ENCODE measurements at regions not wholly inside any gene's neighbourhood (a gene's known extent, or its start where the extent isn't known, plus 50 kb on each side); places are given as distances from the start of the nearest gene placed in this dataset.

DNA sequence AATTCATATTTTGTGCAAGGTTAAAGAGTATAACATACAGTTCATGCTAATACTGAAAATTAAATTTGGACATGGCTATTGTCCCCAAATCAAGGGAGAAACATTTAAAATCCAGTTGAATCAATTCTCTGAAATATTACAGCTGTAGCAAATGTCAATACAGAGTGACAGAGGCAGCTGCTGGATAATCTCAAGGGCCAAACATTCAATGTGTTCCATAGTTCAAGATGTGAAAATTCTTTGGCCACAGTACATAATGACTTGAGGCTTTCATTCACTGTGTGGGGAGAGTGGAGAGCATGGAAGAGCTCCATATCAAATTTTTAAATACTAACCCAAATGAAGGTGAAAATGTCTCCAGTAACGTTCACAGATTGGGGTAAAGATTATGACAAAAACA, 1192.8 kb upstream of the CADM2 start:
- no peak for DNase-seq

DNA sequence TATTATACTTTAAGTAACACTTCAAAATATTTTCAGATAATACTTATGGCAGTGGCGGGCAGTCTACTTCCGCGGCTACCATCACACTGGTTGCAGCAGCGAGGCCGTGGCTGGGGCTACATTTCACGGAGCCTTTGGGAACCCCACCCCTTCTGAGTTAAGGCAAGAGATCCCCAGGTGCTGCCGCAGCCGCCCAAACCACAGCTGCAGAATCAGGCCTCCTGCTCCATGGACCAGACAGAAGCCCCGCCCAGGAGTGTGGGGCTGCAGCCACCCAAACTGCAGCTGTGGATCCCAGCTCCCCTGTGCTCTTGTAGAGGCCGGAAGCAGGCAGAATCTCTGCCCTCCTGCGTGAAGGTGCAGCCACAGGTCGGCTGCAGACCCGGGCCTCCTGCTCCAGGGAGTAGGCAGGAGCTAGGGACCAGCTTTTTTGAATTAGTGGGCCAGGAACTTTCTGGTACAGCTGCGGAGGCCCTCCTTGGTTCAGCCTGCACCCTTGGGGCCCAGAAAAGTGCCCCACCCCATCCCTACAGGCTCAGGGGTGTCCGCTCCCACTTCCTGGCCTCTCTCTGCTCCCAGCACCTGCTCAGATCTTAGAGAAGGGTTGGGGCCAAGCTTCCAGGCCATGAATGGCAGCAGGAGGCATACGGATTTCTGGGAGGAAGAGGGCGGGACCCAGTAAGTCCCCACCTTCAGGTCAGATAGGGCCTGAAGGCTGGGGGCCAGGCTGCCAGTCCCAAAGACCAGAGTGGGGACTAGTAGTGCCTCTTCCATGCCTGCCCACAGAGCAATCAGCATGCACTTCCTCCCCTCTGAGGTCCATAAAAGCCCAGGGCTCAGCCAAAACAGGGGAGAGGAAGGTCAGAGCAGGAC, 1188.8 kb upstream of the CADM2 start:
- no peak for DNase-seq

DNA sequence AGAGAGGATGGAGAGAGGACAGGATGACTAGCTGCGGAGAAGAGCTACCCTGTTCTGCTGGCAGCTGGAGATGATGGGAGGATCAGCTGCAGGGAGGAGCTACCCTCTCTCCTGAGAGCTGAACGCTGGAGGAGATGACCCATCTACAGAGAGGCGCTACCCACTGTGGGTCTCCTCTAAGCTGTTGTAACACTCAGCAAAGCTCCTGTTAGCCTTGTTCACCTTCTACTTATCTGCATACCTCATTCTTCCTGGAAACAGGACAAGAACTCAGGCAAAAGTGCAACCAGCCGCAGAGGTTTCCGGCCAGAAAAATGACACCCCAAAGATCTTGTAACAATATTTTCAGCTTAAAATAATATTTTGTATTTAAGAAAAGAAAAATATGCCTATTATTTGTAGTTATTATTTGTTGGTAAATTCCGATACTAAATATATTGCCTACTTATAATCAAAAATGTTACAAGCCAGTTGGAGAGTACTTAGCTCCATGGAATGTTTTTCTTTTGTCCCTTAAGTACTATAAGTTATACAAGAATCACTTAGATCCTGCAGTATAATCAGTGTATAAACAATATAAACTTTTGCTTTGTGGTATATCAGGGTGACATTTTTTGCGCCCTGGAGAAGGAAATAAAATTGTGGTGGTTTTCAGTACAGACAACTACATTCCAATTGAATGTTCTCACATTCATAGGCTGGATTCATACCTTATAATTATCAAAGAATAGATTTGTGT, 1188.0 kb upstream of the CADM2 start:
- no peak for DNase-seq

DNA sequence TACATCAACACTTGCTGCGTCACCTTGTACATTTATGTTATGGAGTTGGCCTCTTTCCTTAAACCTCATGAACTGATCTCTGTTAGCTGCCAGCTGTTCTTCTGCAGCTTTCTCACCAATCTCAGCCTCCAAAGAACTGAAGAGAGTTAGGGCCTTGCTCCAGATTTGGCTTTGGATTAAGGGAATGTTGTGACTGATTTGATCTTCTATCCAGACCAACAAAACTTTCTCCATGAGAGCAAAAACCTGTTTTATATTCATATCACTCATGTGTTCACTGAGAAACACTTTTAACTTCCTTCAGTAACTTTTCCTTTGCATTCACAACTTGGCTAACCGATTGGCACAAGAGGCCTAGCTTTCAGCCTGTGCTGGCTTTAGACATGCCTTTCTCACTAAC, 1156.0 kb upstream of the CADM2 start:
- no peak for DNase-seq

DNA sequence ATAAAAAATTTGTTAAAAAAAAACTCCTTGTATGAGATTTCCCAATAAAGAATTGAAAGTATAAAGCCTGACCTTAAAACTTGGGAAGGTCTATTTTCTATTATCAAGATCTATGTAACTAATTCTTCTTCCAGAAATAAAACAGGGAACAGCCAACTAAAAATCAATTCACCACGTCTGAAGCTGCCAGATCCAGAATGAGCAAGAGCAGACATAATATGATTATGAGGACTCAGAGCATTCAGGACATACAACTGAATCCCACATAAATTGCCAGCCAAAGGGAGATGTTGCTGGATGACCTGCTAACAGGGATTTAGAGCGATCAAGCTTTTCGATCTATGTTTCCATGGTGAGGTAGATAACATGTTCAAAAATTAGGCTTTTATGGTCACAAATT, 1151.3 kb upstream of the CADM2 start:
- DNase-seq, result no peak

DNA sequence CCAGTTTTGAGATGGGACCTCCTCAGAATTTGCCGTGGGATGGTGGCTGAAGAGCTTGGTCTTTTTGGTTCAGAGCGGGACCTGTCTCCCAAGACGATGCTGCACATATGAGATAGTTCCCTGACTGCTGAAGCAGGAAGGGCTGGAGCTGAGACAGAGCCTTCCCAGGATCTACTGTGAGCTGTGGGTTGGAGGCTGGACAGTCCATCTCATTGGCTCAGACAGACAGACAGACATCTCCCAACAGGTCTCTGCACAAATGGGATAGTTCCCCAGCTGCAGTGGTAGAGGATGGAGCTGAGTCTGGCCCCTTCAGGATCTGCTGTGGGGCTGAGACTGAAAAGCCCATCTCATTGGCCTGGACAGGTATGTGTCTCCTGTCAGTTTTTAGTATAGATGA, 1145.6 kb upstream of the CADM2 start:
- no peak for DNase-seq

DNA sequence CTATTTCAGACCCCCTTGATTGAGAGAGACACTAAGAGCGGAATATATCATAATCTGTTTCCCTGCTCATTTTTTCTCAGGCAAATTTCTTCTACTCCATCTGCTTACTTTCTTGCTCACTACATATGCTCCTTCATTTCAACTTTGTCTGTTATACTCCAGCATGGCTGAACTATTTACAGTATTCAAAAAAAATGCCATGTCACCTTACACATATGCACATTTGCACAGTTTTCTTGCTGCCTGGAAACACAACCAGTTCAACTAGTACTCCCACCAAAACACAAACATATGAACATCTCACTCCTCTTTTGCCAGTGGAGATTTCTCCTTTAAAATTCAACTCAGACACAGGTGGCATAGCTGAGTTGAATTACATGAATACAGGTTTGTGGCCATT, 1142.1 kb upstream of the CADM2 start:
- DNase-seq, result no peak

DNA sequence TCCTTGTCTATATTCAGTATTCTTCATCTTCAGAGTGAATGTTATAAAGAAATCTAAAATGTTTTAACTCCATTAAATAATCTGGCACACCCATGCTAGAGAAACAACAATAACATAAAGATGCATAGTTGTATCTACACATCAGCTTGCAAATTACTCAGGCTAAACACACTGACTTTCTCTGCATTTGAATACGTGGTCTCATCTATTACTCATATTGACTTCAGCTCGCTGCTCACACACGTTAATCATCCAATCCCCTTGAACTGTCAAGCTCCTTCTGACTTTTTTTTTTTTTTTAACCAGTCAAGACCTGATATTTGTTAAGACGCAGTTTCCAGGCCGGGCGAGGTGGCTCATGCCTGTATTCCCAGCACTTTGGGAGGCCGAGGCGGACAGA, 1137.3 kb upstream of the CADM2 start:
- DNase-seq, result no peak

DNA sequence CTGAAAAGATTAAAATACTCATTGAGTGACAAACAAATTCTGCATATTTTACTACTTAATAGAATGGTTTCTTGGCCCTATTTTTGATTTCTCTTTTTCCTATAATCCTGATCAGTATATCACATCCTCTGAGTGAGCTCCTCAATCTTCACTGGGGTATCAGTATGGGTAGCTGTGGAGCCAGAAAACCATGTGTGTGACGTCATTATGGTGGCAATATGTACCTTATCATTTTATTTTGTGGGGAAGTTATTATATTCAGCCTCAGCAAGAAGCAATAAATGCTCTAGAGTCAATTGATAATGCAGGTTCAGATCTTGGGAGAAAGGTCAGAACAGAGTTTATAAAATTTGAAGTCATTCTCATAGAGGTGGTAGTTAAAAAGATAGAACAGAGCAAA, 1135.7 kb upstream of the CADM2 start:
- no peak for DNase-seq

DNA sequence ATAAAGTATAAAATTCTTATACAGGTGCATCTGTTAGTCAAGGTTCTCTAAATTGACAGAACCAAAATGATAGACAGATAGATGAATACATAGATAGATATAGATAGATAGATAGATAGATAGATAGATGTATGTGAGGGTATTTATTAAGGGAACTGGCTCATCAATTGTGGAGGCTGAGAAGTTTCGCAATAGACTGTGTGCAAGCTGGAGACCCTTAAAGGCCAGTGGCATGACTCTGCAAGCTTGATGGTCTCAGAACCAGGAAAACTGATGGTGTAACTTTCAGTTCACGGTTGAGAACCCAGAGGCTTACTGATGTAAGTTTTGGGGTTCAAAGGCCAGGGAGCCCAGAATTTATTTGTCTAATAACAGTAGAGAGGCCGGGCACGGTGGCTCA, 1123.7 kb upstream of the CADM2 start:
- no peak for DNase-seq

DNA sequence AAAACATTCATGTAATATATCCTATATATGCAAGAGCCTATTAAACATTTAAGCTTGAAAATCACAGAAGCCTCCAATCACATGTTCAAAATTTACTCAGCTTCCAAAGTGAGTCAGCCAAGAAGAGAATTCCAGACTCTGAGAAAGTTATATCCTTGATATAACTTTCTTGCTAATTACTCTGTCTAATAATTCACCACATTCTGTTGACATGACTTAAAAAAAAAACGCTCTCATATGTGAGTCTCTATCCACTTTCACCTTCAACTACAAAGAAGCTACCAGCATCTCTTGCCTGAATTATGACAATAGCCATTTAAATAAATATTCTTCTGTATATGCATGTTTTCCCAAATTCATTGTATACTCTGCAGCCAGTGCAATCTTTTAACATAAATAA, 1116.3 kb upstream of the CADM2 start:
- DNase-seq, result no peak

DNA sequence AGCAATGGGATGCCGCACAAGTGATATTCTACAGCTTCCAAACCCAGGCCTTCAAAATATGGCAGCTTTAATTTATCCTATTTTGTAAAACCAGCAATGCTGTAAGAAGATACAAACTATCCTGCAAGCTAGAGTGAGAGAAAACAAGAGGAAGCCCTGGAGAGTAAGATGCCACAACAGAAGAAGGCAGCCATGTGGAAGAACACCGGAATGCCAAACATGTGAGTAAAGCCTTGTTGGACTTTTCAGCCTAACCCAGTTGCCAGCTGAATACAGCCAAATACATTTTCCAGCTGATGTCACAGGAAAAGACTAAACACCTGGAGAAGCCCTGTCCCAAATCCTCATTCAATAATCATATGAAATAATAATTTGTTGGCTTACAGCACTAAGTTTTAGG, 1115.1 kb upstream of the CADM2 start:
- no peak for DNase-seq

DNA sequence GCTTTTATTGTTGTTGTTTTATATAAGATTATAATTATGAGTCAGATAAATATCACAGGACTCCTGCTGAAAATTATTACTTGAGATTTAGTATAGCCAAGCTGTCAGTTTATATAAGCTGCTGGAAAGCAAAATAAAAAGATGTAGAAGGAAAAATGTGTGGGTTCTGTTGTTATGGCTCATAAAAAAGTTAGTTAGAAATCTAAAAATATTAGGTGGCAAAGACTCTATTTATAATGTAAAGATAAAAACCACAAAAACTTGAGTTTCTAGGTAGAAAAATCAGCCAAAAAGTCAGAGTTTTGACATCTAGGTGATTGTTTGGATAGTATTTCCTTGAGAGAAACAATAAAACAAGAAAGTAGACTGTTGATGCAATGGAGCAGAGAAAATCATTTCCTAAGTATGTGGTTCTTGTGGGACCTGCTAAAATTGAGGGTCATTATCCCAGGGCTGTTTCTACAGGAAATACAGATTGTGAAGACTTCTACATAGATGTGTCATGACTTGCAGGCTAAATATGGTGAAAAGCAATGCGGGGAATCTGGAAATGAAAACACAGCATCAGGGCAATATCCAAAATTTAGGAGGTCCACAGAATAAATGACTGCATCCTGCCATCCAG, 1109.6 kb upstream of the CADM2 start:
- no peak for DNase-seq

DNA sequence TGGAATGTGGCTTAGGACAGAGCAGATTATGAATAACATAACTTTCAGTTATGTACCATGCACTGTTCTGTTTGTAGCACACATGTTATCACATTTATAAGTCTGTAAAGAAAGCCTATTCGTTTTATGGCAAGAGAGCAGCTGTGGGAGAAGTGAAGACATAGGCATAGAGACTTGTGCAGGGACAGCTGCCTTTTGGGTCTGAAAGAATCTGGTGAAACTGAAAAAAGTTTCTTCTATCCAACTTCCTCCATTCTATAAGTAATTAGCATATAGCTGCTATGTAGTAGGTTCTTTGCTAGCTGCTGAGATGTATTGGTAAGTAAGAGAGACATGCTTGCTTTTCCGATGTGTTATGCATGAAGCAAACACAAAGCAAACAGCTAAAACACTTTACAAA, 1095.4 kb upstream of the CADM2 start:
- DNase-seq, result no peak

DNA sequence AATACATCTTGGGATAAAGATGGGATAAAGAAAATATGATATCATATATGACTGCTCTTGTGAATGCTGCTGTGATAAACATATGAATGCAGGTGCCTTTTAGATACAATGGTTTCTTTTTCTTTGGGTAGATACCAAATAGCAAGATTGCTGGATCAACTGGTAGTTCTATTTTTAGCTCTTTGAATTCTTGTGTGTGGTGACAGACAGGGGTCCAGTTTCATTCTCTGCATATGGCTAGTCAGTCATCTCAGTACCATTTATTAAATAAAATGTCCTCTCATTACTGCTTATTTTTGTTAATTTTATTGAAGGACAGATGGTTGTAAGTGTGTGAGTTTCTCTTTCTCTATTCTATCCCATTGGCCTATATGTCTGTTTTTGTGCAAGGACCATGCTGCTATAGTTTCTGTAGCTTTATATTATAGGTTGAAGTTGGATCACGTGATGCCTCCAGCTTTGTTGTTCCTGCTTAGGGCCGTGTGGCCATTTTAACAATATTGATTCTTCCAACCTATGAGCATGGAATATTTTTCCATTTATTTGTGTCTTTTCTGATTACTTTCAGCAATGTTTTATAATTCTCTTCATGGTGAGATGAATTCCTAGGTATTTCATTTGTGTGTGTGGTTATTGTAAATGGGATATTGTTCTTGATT, 1089.8 kb upstream of the CADM2 start:
- no peak for DNase-seq

DNA sequence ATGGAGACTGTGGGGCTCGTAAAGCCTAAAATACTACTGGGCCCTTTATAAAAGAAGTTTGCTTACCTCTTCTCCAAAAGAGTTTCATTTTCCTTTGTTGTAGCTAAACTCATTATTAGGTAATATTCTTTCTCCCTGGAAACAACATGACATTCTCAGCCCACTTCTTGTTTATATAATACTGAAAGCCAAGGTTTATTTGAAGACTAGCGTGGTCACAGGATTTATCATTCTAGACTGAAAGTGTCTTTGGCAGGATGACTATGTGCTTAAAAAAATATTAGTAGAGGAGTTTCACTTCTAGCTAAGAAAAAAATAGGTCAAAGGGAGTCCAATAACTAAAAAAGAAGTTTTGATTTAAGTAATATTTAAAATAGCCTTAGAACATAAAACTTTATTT, 1085.2 kb upstream of the CADM2 start:
- no peak for DNase-seq

DNA sequence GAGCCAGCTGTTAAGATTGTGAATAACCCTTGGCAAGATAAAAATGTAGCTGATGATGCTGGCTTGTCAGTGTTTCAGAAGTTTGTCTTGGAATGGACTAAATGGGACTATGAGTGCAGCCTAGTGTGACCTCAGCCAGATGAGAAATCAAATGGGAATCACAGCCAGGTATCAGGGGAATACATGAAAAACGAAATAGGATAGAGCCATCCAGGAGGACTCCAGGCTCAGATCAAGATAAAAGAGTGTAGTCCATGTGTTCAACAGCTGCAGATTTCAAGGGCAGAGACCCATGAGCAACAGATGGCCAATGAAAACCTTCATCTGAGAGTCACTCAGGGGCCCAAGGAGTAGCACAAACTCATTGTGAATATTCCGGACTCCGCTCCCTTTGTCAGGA, 1080.9 kb upstream of the CADM2 start:
- no peak for DNase-seq

DNA sequence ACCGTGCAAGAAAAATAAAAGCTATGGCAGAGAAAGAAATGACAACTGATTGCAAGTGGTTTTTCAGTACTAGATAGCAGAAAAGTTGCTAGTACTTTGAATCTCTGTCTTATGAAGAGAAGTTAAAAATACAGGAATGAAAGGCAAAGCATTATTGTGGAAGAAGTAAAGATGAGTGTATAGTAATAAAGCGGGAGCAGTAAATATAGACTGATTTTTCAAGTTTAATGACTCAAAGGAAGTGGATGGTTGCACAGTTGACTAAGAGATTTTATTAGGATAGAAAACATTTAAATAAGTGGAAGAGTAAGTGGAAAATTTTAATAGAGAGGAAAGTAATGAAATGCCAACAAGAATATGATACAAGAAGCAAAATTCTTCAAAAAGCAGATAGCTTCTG, 1076.1 kb upstream of the CADM2 start:
- no peak for DNase-seq

DNA sequence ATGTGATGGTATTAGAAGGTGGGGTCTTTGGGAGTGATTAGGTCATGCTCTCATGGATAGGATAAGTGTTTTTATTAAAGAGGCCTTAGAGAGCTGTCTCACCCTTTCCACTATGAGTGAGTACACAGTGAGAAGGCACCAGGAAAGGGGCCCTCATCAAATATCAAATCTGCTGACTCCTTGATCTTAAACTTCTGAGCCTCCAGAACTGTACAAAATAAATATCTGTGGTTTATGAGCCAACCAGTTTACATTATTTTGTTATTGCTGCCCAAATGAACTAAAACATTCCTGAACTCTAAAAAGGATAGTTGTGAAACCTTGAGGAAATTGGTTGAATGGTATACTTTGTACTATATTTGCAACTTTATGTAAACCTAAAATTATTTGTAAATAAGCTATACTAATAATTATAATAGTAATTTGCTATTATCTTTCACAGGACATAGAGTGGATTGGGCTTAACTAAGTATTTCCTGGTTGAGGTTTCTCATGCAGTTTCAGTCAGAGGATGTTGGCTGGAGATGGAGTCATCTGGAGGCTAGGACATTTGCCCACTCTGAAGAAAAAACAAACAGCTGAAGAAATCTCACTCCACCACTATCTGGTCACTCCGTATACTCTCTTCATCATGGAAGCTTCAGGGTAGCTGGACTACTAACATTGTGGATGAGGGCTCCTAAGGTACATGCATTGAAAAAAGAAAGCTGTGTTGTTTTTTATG, 1068.6 kb upstream of the CADM2 start:
- no peak for DNase-seq

DNA sequence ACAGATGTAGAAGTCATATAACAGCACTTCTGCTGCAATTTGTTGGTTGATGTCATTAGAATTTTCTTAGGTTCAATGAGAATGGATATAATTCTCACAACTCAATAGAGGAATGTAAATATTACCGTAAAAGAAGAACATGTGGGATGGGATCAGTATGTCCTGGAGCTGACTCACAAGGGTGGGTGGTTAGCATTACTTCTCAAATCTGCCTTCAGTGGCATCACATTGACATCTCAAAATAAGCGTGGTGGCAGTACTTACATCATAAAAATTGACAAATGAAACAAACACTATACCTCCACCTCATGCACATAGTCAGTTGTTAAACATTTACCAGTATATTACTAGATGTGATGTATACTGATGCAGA, 1068.0 kb upstream of the CADM2 start:
- no peak for DNase-seq

DNA sequence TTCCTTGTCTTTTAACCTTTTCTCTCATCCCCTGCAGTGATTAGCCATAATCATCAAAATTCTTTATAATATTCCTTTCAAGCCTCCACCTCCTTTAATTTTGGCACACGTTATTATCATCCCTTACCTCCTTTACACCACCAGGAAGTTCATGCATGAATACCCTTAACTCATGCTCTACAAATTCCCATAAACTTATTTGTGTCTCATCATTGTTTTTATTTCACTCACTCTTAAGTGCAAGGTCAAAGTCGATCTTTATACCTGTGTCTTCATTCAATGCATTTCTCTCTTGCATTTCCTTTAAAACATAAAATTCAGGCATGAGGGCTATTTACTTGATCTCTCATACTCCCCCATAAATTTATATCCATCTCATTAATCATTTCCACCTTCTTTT, 1064.6 kb upstream of the CADM2 start:
- no peak for DNase-seq

DNA sequence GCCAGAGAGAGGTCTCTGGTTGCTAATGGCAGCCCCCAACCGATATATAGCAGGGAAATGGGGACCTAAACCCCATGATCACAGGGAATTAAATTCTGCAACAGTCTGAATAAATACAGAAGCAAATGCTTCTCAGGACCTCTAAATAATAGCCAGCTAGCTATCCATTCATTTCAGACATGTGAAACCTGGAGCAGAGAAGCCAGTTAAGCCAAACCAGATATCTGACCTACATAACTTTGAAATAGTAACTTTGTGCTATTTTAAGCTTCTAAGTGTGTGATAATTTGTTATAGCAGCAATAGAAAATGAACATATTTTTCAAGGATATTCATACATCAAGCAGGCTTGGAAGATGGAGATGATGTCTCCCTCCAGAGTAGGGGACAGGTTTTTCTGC, 1062.9 kb upstream of the CADM2 start:
- DNase-seq, result no peak

Measured in midbrain (tissue), 1 donor.